A549 (cell line): ENCODE measurements at regions not wholly inside any gene's neighbourhood (a gene's known extent, or its start where the extent isn't known, plus 50 kb on each side); places are given as distances from the start of the nearest gene placed in this dataset.

Source experiments
- BCL3 ChIP-seq: fragments of >200 bp; sonication (Bioruptor Twin); formaldehyde crosslinking; IDR thresholded peaks from 3 replicates; pipeline ENCODE4 v1.6.1; 2016
- ELK1 ChIP-seq: fragments of 150-350 bp; IDR thresholded peaks from 2 replicates; pipeline ENCODE4 v1.6.1; 2014; ENCODE audit warnings: low read depth, mild to moderate bottlenecking, low read length
- FOSL2 ChIP-seq, 2 experiments: fragments of 450-650 bp in 1 of 2; fragments of >200 bp in 1 of 2; sonication (Bioruptor Twin) in 1 of 2; formaldehyde crosslinking; IDR thresholded peaks; 2 replicates each; pipeline versions ENCODE4 v1.5.0 to v1.6.1; 2016 to 2020; ENCODE audit warnings: mild to moderate bottlenecking in 1 of 2, moderate library complexity in 1 of 2
- KDM5A ChIP-seq: fragments of 200-600 bp; sonication (generic); IDR thresholded peaks from 2 replicates; pipeline ENCODE4 v1.6.1; 2016; ENCODE audit warnings: antibody characterized with exemption, mild to moderate bottlenecking
- REST ChIP-seq: fragments of 200-600 bp; sonication (generic); IDR thresholded peaks from 2 replicates; pipeline ENCODE4 v1.6.1; 2016; ENCODE audit warnings: antibody characterized with exemption, mild to moderate bottlenecking, moderate library complexity
- small RNA-seq, 6 experiments: library from RNA; depleted of rRNA; stranded (forward); fragments of <200 nt; gene quantifications; one replicate each; pipeline ENCODE3, GENCODE V24; 2012

- no peak for TF ChIP-seq BCL3
- TF ChIP-seq KDM5A: no peak
- TF ChIP-seq FOSL2 (IDR thresholded peaks at IDR 0.05): no peak
- no peak for TF ChIP-seq FOSL2 (CRISPR knock-in tag; IDR thresholded peaks at IDR 0.05)
- TF ChIP-seq ELK1: no peak
- TF ChIP-seq REST: no peak
These were observed 153.8 kb downstream of the PHF2 start (continued) for GRCh38 chr9:93730217-93730616.

Small RNA genes in the stretch of these regions (small RNA-seq; reads per million reads assigned to genes)
- 0 reads per million in 6 experiments for gene MIR4291
